NCI-H345 treated with DMSO at 0.1 percent for 48 hours (cell line): ENCODE measurements at regions not wholly inside any gene's neighbourhood (a gene's known extent, or its start where the extent isn't known, plus 50 kb on each side); places are given as distances from the start of the nearest gene placed in this dataset.

Experiments
- DNase-seq: peaks from one replicate; lab custom pipeline; 2025; ENCODE audit not compliant: unreplicated experiment; lab: John Stamatoyannopoulos, UW

DNA sequence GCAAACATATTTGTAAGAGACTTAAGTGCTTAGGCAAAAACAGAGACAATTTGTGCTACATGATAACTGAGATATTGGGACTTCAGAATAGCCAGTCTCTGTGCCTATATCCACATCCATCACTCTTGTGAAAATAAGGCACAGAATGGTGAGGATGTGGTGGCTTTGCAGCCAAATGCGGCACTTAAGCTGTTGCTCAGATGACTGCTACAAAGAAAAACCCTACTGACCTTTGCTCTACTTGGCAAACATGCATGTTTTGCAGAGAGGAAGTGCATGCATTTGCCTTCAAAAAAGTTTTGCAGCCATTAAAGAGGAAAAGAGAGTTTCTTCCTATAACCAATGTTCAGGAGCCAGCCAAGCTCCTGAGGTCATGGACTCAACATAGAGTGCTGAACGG, 675.0 kb upstream of the KIRREL3 start:
- DNase-seq, result no peak

GRCh38 chr11:127674754-127675153, 674.2 kb upstream of the KIRREL3 start:
- no peak for DNase-seq

DNA sequence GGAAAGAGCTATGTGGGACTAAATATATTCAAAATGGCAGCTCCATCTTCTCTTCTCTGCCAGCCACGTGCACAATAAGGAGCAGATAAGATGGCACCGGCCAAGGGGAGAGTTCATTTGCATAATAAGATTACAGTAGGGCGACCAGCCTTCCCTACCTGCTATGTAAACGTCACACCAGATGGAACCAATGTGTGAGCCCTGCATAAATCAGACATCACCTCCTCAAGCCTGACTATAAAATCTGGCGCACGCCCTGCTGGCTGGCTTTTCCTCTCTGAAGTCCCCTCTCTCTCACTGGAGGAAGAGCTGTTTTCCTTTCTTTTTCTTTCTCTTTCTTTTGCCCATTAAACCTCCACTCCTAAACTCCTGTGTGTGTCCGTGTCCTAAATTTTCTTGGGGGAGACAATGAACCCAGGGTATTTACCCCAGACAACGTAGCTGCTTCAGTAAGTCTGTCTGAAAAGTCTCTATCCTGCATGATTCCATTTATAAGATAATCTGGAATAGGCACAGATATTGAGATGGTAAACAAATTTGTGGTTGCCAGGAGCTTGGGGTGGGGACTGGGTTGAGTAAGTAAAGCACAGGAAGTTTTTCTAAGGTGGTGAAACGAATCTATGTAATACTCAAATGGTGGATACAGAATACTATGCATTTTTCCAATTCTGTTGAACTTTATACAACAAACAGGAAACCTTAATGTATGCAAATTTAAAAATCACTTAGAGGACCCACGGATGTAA, 670.0 kb upstream of the KIRREL3 start:
- no peak for DNase-seq

DNA sequence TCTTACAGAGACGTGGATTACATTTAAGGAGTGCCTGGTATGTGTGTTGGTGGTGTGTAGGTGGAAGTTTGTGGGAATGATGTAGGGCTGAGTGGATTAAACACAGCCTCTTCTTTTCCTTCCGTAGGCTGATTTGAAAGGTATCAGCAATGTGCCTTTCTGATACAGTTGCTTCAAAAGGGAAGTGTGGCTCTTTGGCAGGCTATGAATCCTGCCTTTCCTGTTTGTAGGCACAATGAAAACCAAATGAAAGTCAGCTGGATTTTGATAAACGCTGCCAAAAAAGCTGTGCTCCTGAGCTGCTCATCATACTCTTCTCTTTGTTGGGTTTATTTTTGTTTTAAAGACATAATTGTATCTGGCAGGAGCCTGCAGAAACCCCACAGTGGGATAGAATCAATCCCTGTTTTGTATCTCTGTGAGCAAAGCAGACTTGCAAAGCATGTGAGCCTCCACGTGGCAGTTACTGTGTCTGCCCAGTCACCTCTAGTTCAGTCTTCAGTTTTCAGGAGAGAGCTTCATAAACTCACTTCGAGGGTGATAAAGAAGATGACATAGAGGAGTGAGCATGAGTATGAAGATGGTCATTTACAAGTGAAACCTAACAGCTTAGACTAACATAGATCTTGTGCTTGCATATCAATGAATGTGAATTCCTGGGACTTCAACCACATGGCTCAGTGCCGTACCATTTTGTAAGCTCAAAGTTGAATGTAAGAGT, 655.7 kb upstream of the KIRREL3 start:
- peak; percentile 64 for DNase-seq

DNA sequence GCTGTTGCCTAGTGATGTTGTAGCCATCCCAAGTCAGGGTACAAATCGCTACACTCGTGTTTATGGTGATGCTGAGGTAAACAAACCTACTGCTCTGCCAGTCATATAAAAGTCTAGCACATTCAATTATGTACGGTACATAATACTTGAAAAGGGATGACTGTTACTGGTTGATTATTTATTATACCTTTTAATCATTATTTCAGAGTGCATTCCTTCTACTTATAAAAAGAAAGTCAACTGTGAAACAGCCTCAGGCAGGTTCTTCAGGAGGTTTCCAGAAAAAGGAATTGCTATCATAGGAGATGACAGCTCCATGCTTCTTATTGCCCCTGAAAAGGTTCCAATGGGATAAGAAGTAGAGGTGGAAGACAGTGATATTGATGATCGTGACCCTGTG, 652.5 kb upstream of the KIRREL3 start:
- DNase-seq, result no peak

- no peak for DNase-seq
Measured at GRCh38 chr11:127651888-127652221, 651.3 kb upstream of the KIRREL3 start.

DNA sequence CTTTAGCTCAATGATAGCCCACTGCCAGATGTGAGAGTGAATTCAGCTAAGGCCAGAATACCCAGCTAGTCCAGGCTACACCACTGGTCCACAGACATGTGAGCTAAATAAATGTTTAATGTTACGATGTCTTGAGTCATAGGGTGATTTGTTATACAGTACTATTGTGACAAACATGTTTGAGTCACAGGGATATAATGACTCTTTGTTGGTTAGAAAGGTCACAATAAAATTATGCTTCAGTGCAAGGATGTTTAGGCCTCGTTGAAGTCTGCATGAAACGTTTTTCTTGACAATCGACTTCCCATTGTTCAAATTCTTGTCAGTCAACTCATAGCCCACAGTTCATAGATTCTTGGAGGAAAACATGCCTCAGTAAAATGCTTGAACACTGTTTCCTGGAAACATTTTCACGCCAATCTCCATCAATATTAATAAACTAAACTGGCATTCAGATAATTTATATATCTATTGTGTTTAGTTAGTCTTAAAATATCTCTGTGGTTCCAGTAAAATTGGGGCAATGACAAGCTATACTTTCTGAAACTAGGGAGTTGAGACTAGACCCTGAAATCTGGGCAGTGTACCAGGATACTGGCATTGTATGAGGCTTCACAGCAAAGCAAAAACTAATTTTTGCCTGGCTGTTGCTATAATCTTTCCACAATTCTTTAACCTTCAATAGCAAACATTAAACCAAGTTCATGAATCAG, 650.8 kb upstream of the KIRREL3 start:
- no peak for DNase-seq

DNA sequence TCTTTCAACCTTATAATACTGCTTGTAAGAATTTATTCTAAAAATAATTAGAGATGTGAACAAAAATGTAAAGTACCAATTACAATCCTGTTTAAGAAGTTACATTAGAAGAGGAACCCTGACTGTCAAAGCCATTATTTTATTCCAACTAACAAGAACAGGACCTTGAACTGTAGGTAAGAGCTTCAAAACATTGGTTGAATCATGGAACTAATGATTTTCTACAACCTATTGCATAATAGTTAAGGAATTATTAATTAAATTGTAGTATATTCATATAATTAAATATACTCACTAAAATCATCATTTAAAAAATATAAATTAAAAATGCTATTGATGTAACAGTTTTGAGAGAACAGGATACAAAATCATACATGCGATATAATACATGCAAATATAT, 649.4 kb upstream of the KIRREL3 start:
- DNase-seq, result no peak

GRCh38 chr11:127649071-127649470, 648.5 kb upstream of the KIRREL3 start:
- DNase-seq, result no peak

DNA sequence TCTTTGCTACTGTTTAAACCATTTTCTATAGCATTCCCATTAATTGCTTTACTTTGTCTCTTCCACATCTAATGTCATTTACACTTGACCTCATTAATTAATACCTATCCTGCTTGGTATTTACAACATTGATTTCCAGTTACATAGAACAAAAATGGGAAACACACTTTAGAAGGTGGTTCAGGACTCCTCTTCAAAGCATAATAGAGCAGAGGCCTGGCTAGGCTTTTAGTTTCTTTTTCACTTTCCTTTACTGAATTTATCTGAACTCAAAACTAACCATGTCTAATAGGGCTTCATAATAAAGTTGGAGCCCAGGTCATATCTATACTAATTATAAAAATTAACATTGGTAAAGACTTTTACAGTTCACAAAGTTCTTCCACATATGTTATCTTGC, 648.0 kb upstream of the KIRREL3 start:
- DNase-seq, result no peak

- DNase-seq, result no peak
Measured at GRCh38 chr11:127644366-127644765, 643.8 kb upstream of the KIRREL3 start.

DNA sequence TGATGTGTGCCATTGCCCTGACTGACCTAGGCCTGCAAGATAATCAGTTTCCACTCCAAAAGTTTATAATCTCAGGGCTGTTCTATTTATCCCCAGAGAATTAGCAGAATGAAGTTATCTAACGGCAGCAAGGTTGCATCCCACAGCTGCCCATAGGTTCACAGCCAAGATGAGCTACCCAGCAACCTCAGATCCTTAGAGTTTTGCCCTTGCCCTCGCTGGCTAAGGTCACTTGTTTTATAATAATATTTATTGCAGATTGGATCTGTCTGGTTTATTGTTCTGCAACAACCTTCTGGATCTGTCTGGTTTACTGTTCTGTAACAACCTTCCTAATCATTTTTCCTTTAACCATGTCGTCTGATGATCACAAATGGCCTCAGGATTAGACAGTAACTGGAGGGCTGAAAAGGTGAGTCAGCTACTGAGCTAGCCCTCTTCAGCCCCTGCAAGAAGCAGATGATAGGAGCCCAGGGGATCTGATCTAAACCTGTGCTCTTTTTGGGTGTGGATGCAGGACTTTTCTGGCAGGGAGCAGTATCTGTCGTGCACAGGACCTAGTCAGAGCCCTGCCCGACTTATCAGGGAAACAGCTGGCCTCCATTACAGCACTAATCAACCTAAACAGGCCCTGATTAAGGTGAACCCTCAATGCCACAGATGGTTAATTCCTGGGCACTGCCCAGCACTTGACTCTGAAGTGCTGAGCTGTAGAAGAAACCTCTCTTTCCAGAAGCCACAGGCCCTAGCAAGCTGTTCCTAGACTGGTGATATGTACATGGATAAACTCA, 642.9 kb upstream of the KIRREL3 start:
- no peak for DNase-seq

- no peak for DNase-seq
Measured at GRCh38 chr11:127640561-127641451, 640.2 kb upstream of the KIRREL3 start.

DNA sequence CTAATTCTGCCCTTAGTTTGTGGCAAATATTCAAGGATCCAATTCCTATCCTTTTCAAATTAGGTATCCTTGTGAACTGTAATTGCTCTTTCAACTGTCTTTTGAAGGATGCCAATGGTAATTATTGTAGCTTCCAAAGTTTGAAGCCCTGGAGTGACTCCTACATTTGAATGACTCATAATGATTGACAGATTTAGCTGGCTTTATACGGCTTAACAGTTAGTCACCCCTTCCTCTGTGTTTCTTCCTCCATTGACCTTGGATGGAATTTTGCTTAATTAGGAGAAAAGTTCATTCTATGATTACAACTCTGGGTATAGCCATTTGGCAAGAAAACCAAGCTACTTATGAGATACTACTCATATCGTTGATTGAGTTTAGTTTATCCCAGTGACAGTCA, 639.3 kb upstream of the KIRREL3 start:
- no peak for DNase-seq

- DNase-seq, result no peak
Measured at GRCh38 chr11:127632976-127633680, 632.6 kb upstream of the KIRREL3 start.

GRCh38 chr11:127632546-127632945, 632.0 kb upstream of the KIRREL3 start:
- no peak for DNase-seq

DNA sequence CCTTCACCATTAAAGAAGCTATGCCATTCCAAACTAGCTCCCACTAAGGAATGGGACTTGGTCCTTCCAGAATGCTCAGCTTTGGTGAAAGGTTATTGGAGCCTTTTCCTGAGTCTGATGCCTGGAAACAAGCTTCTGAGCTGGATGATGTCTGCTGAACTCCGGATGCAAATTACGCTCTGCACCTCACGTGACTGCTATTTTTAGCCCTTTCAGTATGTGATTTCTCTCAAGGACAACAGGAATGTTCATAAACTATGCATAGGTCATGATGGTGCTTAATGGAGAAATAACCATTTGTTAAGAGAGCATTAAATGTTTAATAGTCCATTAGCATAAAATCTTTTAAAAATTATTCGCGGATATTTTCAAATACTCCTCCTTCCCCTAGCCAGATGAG, 631.4 kb upstream of the KIRREL3 start:
- DNase-seq, result no peak

DNA sequence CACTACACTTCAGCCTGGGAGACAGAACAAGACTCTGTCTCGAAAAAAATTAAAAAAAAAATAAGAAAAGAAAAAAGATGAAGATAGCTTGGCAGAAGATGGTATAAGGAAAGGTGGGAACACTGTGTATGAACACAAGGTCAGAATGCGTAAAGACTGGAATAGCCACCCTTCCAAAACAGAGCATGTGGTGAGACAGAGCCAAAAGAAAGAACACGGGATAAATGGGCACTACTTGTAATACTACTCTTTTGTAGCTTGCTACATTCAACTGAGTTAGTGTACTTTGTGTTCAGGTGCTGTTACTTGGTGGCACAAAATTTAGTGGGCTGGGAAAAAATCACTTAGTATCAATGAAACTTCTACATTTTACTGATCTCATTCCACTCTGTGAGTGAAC, 628.6 kb upstream of the KIRREL3 start:
- no peak for DNase-seq

DNA sequence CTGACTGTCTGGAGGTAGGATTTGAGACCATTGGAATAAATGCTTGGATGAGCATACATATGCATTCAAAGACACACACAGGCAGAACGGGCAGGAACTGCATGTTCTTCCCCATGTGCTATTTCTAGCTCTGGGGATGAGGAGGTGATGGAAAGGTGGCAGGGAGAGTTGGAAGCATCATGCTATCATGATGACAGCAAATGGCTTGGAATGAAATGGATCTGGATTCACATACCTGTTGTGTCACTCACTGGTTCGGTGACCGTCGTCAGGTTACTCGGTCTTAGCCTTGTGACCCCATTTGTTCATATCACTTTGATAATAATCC, 627.9 kb upstream of the KIRREL3 start:
- no peak for DNase-seq
